Neuron (in vitro differentiated cells): ENCODE measurements at regions not wholly inside any gene's neighbourhood (a gene's known extent, or its start where the extent isn't known, plus 50 kb on each side); places are given as distances from the start of the nearest gene placed in this dataset.

Source experiments
- H2AFZ ChIP-seq: one replicate; pipeline ENCODE4 v1.6.1; 2013; ENCODE audit warnings: low read depth, mild to moderate bottlenecking, inconsistent platforms, low read length, moderate library complexity
- H3K27me3 ChIP-seq: one replicate; pipeline ENCODE4 v1.6.1; 2013; ENCODE audit warnings: low read length; ENCODE audit not compliant: insufficient read depth
- H3K36me3 ChIP-seq: one replicate; pipeline ENCODE4 v1.6.1; 2013; ENCODE audit warnings: low read length; ENCODE audit not compliant: insufficient read depth
- H3K4me1 ChIP-seq: one replicate; pipeline ENCODE4 v1.6.1; 2013; ENCODE audit warnings: low read length; ENCODE audit not compliant: insufficient read depth
- H3K4me3 ChIP-seq: 2 replicates; pipeline ENCODE4 v1.5.1; 2013; ENCODE audit warnings: mild to moderate bottlenecking, low read length, moderate library complexity
- H3K9me3 ChIP-seq: one replicate; pipeline ENCODE4 v1.6.1; 2013; ENCODE audit warnings: low read length

DNA sequence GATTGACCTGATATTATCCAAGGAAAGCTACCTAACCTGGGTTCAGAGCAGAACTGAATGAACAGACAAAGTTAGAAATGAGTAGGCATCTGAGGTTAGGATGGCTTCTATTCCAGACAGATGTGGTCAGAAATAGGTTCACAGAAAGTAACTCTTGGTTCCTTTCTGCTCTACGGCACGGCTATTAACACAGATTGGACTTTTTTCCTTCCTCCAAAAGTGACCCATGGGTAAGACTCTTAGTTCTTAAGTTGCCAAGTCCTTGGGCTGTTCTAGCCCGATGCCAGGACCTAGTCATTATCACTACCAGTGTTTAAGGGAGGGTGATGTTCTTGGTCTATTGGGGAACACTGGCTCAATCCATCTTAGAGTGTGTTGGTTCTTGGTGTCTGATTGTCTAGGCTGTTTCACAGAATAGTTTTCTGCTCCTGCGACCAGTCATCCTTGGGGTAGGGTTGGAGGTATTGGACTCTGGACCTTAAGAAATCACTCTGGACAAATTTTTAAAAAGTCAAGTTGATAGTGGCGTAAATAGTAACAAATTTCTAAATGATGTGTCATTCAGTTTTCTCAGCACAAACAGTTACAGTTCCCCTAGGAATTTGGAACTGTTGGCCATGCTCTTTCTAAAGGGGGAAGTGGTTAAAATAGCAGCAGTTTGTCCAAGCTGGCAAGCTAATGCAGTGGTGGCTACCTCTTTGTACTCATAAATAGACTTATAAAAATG is 60.1 kb upstream of the MYCBP2 start:
- Histone ChIP-seq H3K36me3 (no peaks in the 10 kb centered on the region), H3K9me3 (no peaks in the 10 kb centered on the region), H2AFZ (no peak overlapping the region), H3K4me3 (no peak overlapping the region), H3K4me1 (peaks cover 8% of the 10 kb centered on the region), H3K27me3 (no peaks in the 10 kb centered on the region)

DNA sequence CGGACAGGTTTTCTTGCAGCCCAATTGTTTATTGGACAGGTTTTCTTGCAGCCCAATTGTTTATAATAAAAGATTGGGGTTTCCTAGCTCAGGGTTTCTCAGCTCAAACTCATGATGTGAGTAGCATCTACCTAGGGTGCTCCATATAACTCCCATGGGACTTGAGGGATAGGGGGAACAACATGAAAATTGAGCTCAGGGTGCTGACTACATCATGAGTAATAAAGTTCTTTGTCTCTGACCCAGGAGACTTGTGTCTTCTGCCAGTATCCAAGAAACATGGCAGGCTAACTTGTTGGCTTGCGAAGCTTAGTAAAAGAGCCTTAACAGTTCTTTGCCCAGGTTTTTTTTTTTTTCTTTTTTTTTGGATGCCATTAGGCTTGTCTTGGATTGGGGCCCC is 59.2 kb upstream of the MYCBP2 start:
- H2AFZ ChIP-seq: no peak overlapping the region
- H3K4me1 ChIP-seq: peaks cover 8% of the 10 kb centered on the region
- H3K9me3 ChIP-seq: no peaks in the 10 kb centered on the region
- no peaks in the 10 kb centered on the region for H3K36me3 ChIP-seq
- H3K4me3 ChIP-seq: no peak overlapping the region
- H3K27me3 ChIP-seq: no peaks in the 10 kb centered on the region

DNA sequence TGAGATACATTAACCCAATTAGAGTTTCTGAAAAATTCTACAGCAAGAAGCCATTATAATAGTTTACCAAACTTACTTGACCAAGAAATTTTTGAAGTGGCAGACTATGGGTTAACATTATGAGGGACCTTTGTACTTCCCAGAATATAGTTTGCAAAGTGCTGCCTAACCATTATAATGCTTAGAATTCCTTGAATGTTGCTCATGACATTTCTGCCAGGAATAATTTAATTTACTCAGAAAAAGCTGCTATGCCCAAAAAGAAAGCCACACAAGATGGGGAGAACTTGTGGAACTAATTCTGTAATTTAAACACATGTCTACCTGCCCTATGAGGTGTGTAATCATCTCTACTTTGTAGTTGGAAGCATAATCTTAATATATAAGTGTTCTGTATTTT is 58.1 kb upstream of the MYCBP2 start:
- Histone ChIP-seq H2AFZ (no peak overlapping the region), H3K4me3 (no peak overlapping the region), H3K9me3 (no peaks in the 10 kb centered on the region), H3K4me1 (peaks cover 8% of the 10 kb centered on the region), H3K27me3 (no peaks in the 10 kb centered on the region), H3K36me3 (no peaks in the 10 kb centered on the region)

DNA sequence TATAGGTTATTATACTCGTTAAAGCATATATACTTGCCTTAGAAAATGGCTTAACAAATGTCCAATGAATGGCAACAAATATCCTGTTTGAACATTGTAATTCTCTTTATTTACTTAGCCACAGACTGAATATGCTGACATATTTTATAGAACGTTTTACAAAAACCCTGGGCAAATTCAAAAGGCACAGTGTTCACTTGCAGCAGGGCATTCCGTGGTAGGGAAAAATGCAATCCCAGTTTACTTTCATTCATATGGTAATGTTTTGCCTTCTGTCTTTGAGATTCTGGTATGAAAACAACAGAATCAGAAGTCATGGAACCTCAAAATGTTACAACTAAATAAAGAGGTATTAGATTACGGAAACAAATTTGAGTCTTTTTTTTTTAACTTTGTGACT is 56.2 kb upstream of the MYCBP2 start:
- Histone ChIP-seq H3K4me1 (peaks cover 8% of the 10 kb centered on the region), H3K27me3 (no peaks in the 10 kb centered on the region), H3K4me3 (no peak overlapping the region), H2AFZ (no peak overlapping the region), H3K36me3 (no peaks in the 10 kb centered on the region), H3K9me3 (no peaks in the 10 kb centered on the region)

- H3K36me3 ChIP-seq: no peaks in the 10 kb centered on the region
- H3K9me3 ChIP-seq: no peaks in the 10 kb centered on the region
- no peak overlapping the region for H3K4me3 ChIP-seq
- peaks cover 8% of the 10 kb centered on the region for H3K4me1 ChIP-seq
- H2AFZ ChIP-seq: no peak overlapping the region
- no peaks in the 10 kb centered on the region for H3K27me3 ChIP-seq
Measured at GRCh38 chr13:77381059-77381458, 54.2 kb upstream of the MYCBP2 start.

DNA sequence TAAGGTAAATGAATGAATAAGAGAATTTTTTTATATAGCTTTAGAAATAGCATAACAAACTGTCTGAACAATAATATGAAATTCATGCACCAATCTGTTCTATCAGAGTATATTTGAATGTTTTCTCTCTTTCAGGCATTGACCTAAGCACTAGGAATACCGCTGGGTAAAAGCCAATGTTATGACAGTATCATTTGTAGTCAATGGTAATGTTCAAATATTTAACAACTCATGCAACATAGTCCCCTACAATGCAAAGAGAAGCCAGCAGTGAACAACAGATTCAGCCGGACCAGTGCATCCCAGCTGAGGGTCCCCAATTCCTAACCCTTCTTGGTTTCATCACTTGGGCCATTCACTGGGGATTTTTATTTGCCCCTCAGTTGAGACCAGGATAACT is 52.6 kb upstream of the MYCBP2 start:
- peaks cover 23% of the 10 kb centered on the region for H3K4me1 ChIP-seq
- H3K9me3 ChIP-seq: no peaks in the 10 kb centered on the region
- no peaks in the 10 kb centered on the region for H3K36me3 ChIP-seq
- H3K27me3 ChIP-seq: no peaks in the 10 kb centered on the region
- no peak overlapping the region for H2AFZ ChIP-seq
- no peak overlapping the region for H3K4me3 ChIP-seq

- no peaks in the 10 kb centered on the region for H3K9me3 ChIP-seq
- H2AFZ ChIP-seq: no peak overlapping the region
- no peaks in the 10 kb centered on the region for H3K27me3 ChIP-seq
- H3K36me3 ChIP-seq: no peaks in the 10 kb centered on the region
- H3K4me1 ChIP-seq: peaks cover 29% of the 10 kb centered on the region
- no peak overlapping the region for H3K4me3 ChIP-seq
Measured at GRCh38 chr13:77378662-77379061, 51.8 kb upstream of the MYCBP2 start.

DNA sequence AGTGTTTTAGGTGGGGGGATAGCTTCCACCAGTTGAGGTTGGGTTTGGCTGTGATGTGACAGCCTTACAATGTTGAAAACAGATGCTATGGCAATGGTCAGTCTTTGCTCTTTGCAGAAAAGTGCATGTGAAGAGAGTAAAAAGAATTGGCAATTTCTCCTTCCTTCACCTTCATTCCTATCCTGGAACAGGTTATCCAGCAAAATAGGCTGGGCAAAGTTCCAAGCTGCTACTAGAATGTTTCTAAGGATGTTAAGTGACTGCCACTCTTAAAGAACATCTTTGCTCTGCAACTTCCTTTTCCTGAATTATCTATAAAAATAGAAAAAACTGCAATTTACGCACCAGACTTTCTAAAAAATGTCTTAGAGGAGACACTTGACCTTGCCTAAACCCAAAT is 50.1 kb upstream of the MYCBP2 start:
- Histone ChIP-seq H3K27me3 (no peaks in the 10 kb centered on the region), H3K36me3 (no peaks in the 10 kb centered on the region), H2AFZ (no peak overlapping the region), H3K4me1 (peaks cover 22% of the 10 kb centered on the region), H3K9me3 (no peaks in the 10 kb centered on the region), H3K4me3 (no peak overlapping the region)
